ENCODE measurements at regions not wholly inside any gene's neighbourhood (a gene's known extent, or its start where the extent isn't known, plus 50 kb on each side); places are given as distances from the start of the nearest gene placed in this dataset.

GRCh38 chr4:180811556-180811955 lies 1431.6 kb upstream of the TENM3 start:
- intact Hi-C loops (cut with DNase I): no loop called here
- ATAC-seq (ENCODE audit: poor library complexity): no peak
- no peak for DNase-seq

- intact Hi-C loops (cut with DNase I): no loop called here
- ATAC-seq (ENCODE audit: poor library complexity) (no peak), DNase-seq (no peak)
These were observed 1430.4 kb upstream of the TENM3 start for GRCh38 chr4:180812783-180813182.

DNA sequence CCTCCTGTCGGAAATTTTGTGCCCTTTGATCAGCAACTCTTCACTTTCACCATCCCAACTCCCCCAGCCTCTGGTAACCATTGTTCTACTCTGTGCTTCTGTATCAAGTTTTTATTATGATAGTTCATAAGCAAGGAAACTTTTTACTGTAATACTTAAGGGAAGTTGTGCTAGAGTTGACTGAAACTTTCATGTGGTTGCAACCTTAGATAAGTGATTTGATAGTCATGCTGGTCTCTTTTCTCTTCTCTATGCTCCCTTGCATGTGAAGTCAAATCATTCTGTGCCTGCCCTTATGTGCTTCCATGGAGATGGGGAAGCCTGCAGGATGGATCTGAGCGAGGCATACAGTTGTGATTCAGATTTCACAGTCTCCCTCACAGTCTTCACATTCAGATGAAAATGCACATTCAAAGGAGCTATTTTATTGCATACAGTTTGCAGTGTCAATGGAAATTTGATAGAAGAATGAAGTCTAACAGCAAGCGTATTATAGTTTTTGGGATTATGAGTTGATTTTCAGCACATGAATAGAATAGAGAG lies 1428.3 kb upstream of the TENM3 start:
- intact Hi-C loops (cut with DNase I): no loop called here
- no peak for ATAC-seq (ENCODE audit: poor library complexity)
- DNase-seq: no peak

- DNase-seq (no peak), ATAC-seq (ENCODE audit: poor library complexity) (no peak)
- intact Hi-C loops (cut with DNase I): no loop called here
These were observed 1425.7 kb upstream of the TENM3 start for GRCh38 chr4:180817529-180817928.

GRCh38 chr4:180823108-180823507 lies 1420.1 kb upstream of the TENM3 start:
- intact Hi-C loops (cut with DNase I): no loop called here
- no peak for ATAC-seq (ENCODE audit: poor library complexity)

DNA sequence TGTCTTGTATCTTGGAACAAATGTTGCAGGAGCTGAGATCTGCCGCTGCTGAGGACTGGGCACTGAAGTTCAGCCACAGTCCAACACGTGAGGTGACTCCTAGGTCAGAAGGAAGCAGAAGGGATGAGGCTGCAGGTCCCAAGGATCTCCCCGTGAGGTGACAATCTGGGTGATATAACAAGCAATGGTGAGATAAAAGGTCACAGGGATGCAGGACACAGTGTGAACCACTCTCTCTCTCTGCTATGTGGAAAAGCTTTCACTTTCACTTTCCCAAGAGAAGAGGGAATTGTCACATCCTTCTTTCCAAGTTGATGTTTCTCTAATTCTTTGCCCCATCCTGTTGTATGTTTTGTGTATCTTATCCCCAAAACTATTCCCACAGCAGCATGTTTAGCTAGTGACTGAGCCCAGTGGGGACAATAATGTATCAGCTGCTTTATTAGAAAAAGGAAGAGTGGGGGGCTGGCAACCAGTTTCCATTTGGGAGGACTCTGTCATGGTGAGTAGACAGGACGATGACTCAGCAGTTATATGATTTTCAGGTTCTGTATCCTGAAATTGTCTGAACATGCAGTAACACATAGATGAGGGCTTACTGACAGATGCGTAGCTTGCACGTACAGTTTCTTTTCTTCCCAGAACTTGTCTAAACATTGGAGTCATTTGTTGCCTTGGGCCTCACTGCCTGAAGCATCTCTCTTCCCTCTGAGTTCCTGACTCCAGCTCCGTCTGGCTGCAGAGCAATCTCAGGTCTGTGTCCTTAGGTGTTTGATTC lies 1415.8 kb upstream of the TENM3 start:
- intact Hi-C loops (cut with DNase I): no loop called here
- ATAC-seq (ENCODE audit: poor library complexity) (peak; percentile 57), DNase-seq (no peak)

More at GRCh38 chr4:180823108-180823507, 1420.1 kb upstream of the TENM3 start:
- no peak for DNase-seq

- DNase-seq: no peak
- no peak for ATAC-seq (ENCODE audit: poor library complexity)
- intact Hi-C loops (cut with DNase I): no loop called here
These were observed 1414.7 kb upstream of the TENM3 start for GRCh38 chr4:180828455-180829018.

DNA sequence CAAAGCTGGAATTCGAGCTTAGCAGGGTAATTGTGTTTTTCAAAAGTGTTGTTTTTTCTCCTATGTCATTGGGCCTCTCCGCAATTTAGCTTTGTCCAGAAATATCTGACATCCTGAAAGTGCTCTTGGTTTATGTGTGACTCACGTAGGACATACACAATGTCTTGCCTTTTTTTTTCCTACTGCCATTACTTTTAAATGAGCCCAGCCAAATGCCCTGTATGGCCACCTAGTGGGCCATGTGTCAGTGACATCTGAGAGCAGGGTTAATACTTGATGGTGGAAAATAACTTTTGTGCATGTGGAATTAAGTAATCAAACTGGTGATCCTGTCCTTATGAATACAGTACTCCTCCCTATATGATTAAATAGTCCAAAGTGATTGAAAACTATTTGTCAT lies 1411.1 kb upstream of the TENM3 start:
- DNase-seq (no peak), ATAC-seq (ENCODE audit: poor library complexity) (no peak)
- intact Hi-C loops (cut with DNase I): no loop called here

DNA sequence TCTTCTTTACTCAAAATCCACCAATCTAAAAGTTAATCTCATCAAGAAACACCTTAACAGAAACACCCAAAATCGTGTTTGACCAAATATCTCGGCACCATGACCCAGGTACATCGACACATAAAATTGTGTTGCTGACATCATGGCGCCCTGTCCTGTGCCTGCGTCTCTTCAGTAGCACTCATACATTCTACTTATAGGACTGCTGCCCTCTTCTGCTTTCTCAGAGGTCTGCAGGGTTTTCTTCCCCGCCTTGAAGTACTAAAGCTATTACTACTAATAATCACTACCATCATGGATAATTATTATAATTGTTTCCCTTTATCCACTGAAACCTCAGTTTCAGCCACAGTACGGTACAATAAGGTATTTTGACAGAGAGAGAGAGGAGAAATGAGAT lies 1403.1 kb upstream of the TENM3 start:
- ATAC-seq (ENCODE audit: poor library complexity) (no peak), DNase-seq (no peak)
- intact Hi-C loops (cut with DNase I): no loop called here

- ATAC-seq (ENCODE audit: poor library complexity) (no peak), DNase-seq (no peak)
- intact Hi-C loops (cut with DNase I): no loop called here
These were observed 1392.8 kb upstream of the TENM3 start for GRCh38 chr4:180850318-180850940.

GRCh38 chr4:180852738-180853137 lies 1390.5 kb upstream of the TENM3 start:
- intact Hi-C loops (cut with DNase I): no loop called here
- no peak for DNase-seq
- ATAC-seq (ENCODE audit: poor library complexity): no peak

GRCh38 chr4:180855184-180855583 lies 1388.0 kb upstream of the TENM3 start:
- ATAC-seq (ENCODE audit: poor library complexity) (no peak), DNase-seq (no peak)
- intact Hi-C loops (cut with DNase I): no loop called here

DNA sequence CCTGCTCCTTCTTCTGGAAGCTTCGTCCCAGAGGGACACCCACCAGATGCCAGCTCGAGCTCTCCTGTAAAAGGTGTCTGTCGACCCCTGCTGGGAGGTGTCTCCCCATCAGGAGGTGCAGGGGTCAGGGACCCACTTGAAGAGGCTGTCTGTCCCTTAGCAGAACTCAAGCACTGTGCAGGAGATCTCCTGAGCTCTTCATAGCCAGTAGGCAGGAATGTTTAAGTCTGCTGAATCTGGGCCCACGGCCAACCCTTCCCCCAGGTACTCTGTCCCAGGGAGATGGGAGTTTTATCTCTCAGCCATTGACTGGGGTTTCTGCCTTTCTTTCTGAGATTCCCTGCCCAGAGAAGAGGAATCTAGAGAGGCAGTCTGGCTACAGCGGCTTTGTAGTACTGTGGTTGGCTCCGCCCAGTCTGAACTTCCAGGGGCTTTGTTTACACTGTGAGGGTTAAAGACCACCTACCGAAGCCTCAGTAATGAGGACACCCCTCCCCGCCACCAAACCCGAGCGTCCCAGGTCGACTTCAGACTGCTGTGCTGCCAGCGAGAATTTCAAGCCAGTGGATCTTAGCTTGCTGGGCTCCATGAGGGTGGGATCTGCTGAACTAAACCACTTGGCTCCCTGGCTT lies 1383.0 kb upstream of the TENM3 start:
- intact Hi-C loops (cut with DNase I): no loop called here
- ATAC-seq (ENCODE audit: poor library complexity): no peak
- no peak for DNase-seq

DNA sequence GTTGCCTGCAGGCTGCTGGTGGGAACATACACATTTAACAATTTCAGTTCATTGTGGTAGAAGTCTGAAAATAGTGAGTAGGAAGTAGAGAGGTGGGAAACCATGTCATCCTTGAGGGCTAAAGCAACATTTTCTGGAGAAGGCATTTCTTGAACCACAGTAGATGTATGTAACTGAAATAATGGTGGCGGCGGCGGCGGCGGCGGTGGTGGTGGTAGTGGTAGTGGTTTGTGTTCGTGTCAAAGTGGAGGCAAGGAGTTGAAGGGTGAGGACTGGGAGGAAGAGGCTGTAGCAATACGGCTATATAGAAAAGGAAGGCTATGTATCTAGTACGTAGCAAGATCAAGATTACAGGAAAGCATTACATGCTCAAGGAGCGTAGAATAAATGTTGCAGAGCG lies 1381.6 kb upstream of the TENM3 start:
- intact Hi-C loops (cut with DNase I): no loop called here
- DNase-seq (no peak), ATAC-seq (ENCODE audit: poor library complexity) (no peak)

DNA sequence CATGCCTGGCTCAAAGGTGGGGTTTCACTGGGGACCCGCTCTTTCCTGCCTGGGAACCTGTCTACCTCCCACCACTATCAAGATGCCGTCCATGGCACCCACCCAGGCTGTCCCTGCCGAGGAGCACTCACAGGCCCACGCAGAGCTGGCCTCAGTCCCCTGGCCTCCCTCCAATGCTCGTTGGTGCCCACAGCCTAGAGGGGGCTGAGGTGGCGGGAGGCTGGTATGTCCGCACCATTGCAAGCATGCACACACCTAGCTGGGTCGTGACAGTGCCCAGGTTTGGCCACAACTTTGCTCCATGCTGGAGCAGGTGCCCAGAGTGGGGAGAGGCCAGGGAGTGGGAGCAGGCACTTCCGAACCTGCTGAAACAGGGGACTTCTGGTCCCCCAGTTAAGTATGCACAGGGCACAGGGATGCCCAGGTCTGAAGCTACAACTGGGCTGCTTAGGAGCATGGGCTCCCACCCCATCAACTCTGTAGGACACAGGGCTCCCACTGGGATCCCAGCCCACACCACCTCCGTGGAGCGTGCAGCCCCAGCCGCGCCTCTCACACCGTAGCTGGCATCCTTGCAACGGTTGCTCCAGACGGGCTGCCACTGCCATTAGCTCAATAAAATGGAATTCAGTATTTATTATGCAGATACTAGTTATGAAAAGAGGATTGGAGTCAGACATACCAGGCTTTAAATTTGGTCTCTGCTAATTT lies 1376.1 kb upstream of the TENM3 start:
- ATAC-seq (ENCODE audit: poor library complexity): no peak
- intact Hi-C loops (cut with DNase I): no loop called here
- no peak for DNase-seq

- intact Hi-C loops (cut with DNase I): no loop called here
These were observed 1372.6 kb upstream of the TENM3 start for GRCh38 chr4:180870623-180871022.

DNA sequence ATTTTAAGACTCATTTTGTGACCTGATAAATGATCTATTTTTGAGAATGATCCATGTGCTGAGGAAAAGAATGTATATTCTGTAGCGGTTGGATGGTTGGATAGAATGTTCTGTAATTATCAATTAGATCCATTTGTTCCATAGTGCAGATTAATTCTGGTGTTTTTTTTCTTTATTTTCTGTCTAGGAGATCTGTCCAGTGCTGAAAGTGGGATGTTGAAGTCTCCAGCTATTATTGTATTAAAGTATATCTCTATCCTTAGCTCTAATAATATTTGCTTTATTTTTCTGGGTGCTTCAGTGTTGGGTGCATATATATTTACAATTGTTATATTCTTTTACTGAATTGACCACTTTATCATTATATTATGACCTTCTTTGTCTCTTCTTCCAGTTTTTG lies 1344.9 kb upstream of the TENM3 start:
- DNase-seq (no peak), ATAC-seq (ENCODE audit: poor library complexity) (no peak)
- intact Hi-C loops (cut with DNase I): no loop called here

More at GRCh38 chr4:180870623-180871022, 1372.6 kb upstream of the TENM3 start:
- no peak for DNase-seq
- ATAC-seq (ENCODE audit: poor library complexity): no peak

- DNase-seq (no peak), ATAC-seq (ENCODE audit: poor library complexity) (no peak)
- intact Hi-C loops (cut with DNase I): no loop called here
These were observed 1342.4 kb upstream of the TENM3 start for GRCh38 chr4:180900781-180901180.

DNA sequence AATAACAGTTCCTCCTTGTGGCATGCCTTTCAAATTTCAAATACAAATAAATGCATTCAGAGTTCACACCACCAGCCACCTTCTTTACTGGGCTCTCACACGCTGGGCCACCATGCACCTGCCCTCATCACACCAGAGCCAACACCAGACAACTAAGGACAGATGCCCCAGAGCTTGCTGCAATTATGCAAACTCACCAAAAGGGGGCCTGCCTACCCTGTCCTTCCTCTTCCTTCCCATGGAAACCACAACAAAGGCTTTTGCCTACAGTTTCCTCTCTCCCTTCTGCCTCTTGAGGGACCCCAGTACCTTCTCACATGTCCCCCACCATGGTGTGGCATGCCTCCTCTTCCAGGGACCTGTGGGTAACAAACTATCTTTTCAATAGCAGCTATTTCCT lies 1333.9 kb upstream of the TENM3 start:
- intact Hi-C loops (cut with DNase I): no loop called here
- no peak for ATAC-seq (ENCODE audit: poor library complexity)
- DNase-seq: no peak

Data from Right ventricle myocardium superior (tissue), 1 donor.